IMR-90 (cell line): ENCODE measurements at regions not wholly inside any gene's neighbourhood (a gene's known extent, or its start where the extent isn't known, plus 50 kb on each side); places are given as distances from the start of the nearest gene placed in this dataset.

Experiments
- ATAC-seq: fragments of 200-7000 bp; cut with Tn5 transposase; 2 replicates; pipeline ENCODE4 v1.9.1; 2020; ENCODE audit warnings: low read depth, mild to moderate bottlenecking, moderate library complexity
- BruUV-seq: library from RNA; stranded (reverse); fragments of 400-500 nt; replicated peaks from 2 replicates; lab custom pipeline; 2021; lab: Mats Ljungman, UMichigan
- CTCF ChIA-PET: fragments of 300-600 bp; formaldehyde crosslinking; extraction: SDS; loops from one replicate; lab custom pipeline; 2021; ENCODE audit warnings: antibody characterized with exemption; lab: Yijun Ruan, JAX
- POLR2A ChIA-PET: fragments of 300-600 bp; sonication (Branson Sonifier 250); formaldehyde crosslinking; loops from one replicate; lab custom pipeline; 2022; ENCODE audit warnings: antibody characterized with exemption; ENCODE audit not compliant: unreplicated experiment; lab: Charles Lee
- DNase-seq: peaks from one replicate; pipeline ENCODE4 v3.0.0; 2013
- H2AFZ ChIP-seq: replicated peaks from 2 replicates; pipeline ENCODE3; 2013; ENCODE audit warnings: low read length, mild to moderate bottlenecking; ENCODE audit not compliant: poor library complexity
- H2AK5ac ChIP-seq: 2 replicates; pipeline ENCODE4 v1.6.1; 2013; ENCODE audit warnings: low read depth, low read length, inconsistent platforms
- H2AK9ac ChIP-seq: replicated peaks from 2 replicates; pipeline ENCODE3; 2013; ENCODE audit warnings: mild to moderate bottlenecking, low read depth, low read length, moderate library complexity; ENCODE audit not compliant: poor library complexity
- H2BK120ac ChIP-seq: 2 replicates; pipeline ENCODE4 v1.6.1; 2013; ENCODE audit warnings: low read depth, low read length, inconsistent platforms
- H2BK15ac ChIP-seq: 3 replicates; pipeline ENCODE4 v1.6.1; 2013; ENCODE audit warnings: low read depth, low read length, inconsistent platforms
- H2BK20ac ChIP-seq: 2 replicates; pipeline ENCODE4 v1.6.1; 2013; ENCODE audit warnings: low read depth, mild to moderate bottlenecking, inconsistent platforms, low read length, moderate library complexity
- H2BK5ac ChIP-seq: 2 replicates; pipeline ENCODE4 v1.6.1; 2013; ENCODE audit warnings: mild to moderate bottlenecking, low read depth, low read length, inconsistent platforms; ENCODE audit not compliant: poor library complexity, severe bottlenecking
- H3K14ac ChIP-seq: replicated peaks from 2 replicates; pipeline ENCODE4 v1.6.1; 2013; ENCODE audit warnings: low read depth, low read length, inconsistent platforms
- H3K18ac ChIP-seq: 2 replicates; pipeline ENCODE4 v1.6.1; 2013; ENCODE audit warnings: low read depth, low read length, control low read depth
- H3K23ac ChIP-seq: 2 replicates; pipeline ENCODE4 v1.6.1; 2013; ENCODE audit warnings: low read depth, low read length, inconsistent platforms
- H3K27ac ChIP-seq: 2 replicates; pipeline ENCODE4 v1.5.1; 2013; ENCODE audit warnings: mild to moderate bottlenecking, control low read depth, low read length; ENCODE audit not compliant: insufficient read depth
- H3K27me3 ChIP-seq: 2 replicates; pipeline ENCODE4 v1.6.1; 2013; ENCODE audit warnings: low read length; ENCODE audit not compliant: control insufficient read depth, insufficient read depth
- H3K36me3 ChIP-seq: 2 replicates; pipeline ENCODE4 v1.6.1; 2013; ENCODE audit warnings: low read length, mixed read lengths; ENCODE audit not compliant: control insufficient read depth, insufficient read depth
- H3K4ac ChIP-seq: 2 replicates; pipeline ENCODE4 v1.6.1; 2013; ENCODE audit warnings: low read depth, low read length, inconsistent platforms
- H3K4me1 ChIP-seq: 2 replicates; pipeline ENCODE4 v1.6.1; 2013; ENCODE audit warnings: low read length, mixed read lengths; ENCODE audit not compliant: control insufficient read depth, insufficient read depth
- H3K4me2 ChIP-seq: 2 replicates; pipeline ENCODE4 v1.6.1; 2013; ENCODE audit warnings: low read depth, mild to moderate bottlenecking, control low read depth, low read length, moderate library complexity
- H3K4me3 ChIP-seq: 2 replicates; pipeline ENCODE4 v1.5.1; 2013; ENCODE audit warnings: low read depth, mild to moderate bottlenecking, control low read depth, low read length, moderate library complexity; ENCODE audit not compliant: insufficient read depth
- H3K56ac ChIP-seq: 2 replicates; pipeline ENCODE4 v1.6.1; 2013; ENCODE audit warnings: low read length, inconsistent platforms; ENCODE audit not compliant: insufficient read depth; ENCODE audit errors: extremely low read depth
- H3K79me1 ChIP-seq, 2 experiments: 2 replicates each; pipeline ENCODE4 v1.6.1; 2013; ENCODE audit warnings: low read length in 2 of 2, inconsistent platforms in 1 of 2, low read depth in 1 of 2
- H3K9ac ChIP-seq: 2 replicates; pipeline ENCODE4 v1.6.1; 2013; ENCODE audit warnings: low read depth, low read length, control low read depth
- H3K9me1 ChIP-seq: 2 replicates; pipeline ENCODE4 v1.6.1; 2013; ENCODE audit warnings: low read length, inconsistent platforms; ENCODE audit not compliant: insufficient read depth
- H3K9me3 ChIP-seq: 2 replicates; pipeline ENCODE4 v1.6.1; 2013; ENCODE audit warnings: low read length; ENCODE audit not compliant: control insufficient read depth, insufficient read depth
- H4K20me1 ChIP-seq: 2 replicates; pipeline ENCODE4 v1.6.1; 2013; ENCODE audit warnings: low read length, inconsistent platforms; ENCODE audit not compliant: insufficient read depth
- H4K5ac ChIP-seq: 2 replicates; pipeline ENCODE4 v1.6.1; 2013; ENCODE audit warnings: mild to moderate bottlenecking, low read depth, low read length, control low read depth
- H4K8ac ChIP-seq, 2 experiments: 2 replicates each; pipeline ENCODE4 v1.6.1; 2013; ENCODE audit warnings: low read depth in 2 of 2, low read length in 2 of 2, control low read depth in 1 of 2, inconsistent platforms in 1 of 2
- H4K91ac ChIP-seq: 2 replicates; pipeline ENCODE4 v1.6.1; 2013; ENCODE audit warnings: low read depth, low read length, inconsistent platforms; ENCODE audit not compliant: insufficient read depth
- BHLHE40 ChIP-seq: fragments of 150-350 bp; IDR thresholded peaks from 2 replicates; pipeline ENCODE4 v1.6.1; 2016; ENCODE audit warnings: mild to moderate bottlenecking, low read depth, low read length
- CEBPB ChIP-seq: IDR thresholded peaks from 2 replicates; pipeline ENCODE4 v1.6.1; 2012; ENCODE audit warnings: low read depth, low read length, improper control_type of control experiment
- FOS ChIP-seq: fragments of 150-350 bp; IDR thresholded peaks from 2 replicates; pipeline ENCODE4 v1.6.1; 2016; ENCODE audit warnings: low read depth, low read length
- MAZ ChIP-seq: IDR thresholded peaks from 2 replicates; pipeline ENCODE4 v1.6.1; 2012; ENCODE audit warnings: low read depth, mild to moderate bottlenecking, low read length, improper control_type of control experiment, moderate library complexity, borderline replicate concordance
- MXI1 ChIP-seq: IDR thresholded peaks from 2 replicates; pipeline ENCODE4 v1.6.1; 2012; ENCODE audit warnings: low read depth, mild to moderate bottlenecking, low read length, moderate library complexity, borderline replicate concordance
- NFE2L2 ChIP-seq: fragments of 150-350 bp; IDR thresholded peaks from 2 replicates; pipeline ENCODE4 v1.6.1; 2016; ENCODE audit warnings: low read depth, mild to moderate bottlenecking, low read length
- RFX5 ChIP-seq: IDR thresholded peaks from 2 replicates; pipeline ENCODE4 v1.8.0; 2012; ENCODE audit warnings: low read depth, mild to moderate bottlenecking, low read length, moderate library complexity
- WGBS, 2 experiments: methylation state at CpG; one replicate each; pipeline versions ENCODE4 v1.1.5 to v1.1.7; 2013; ENCODE audit warnings: missing lambda C conversion rate in 2 of 2; ENCODE audit not compliant: insufficient read length in 1 of 2; ENCODE audit errors: extremely low coverage in 2 of 2; 5-methylcytosine and 5-hydroxymethylcytosine counted together
- dilution Hi-C: fragments of 300-500 bp; cut with HindIII; formaldehyde crosslinking; loops from one replicate; pipeline ENCODE4 v1.14.3; 2018; ENCODE audit warnings: low sequenced_read_pairs; ENCODE audit not compliant: unreplicated experiment
- in situ Hi-C: fragments of 300-500 bp; cut with MboI; formaldehyde crosslinking; loops from 3 replicates; pipeline ENCODE4 v1.14.3; 2019; ENCODE audit warnings: low sequenced_read_pairs, inconsistent platforms, mixed read lengths
- intact Hi-C: fragments of 100-400 bp; cut with micrococcal nuclease; formaldehyde crosslinking; loops from 2 replicates; pipeline ENCODE4 v1.10.0; 2022
- TF ChIP-seq, protein P1 (sequence below): conservative IDR thresholded peaks from 2 replicates; pipeline ENCODE4 v1.5.1; 2012; ENCODE audit warnings: mild to moderate bottlenecking, low read depth, low read length, improper control_type of control experiment
- TF ChIP-seq, protein P2 (sequence below): fragments of 150-350 bp; IDR thresholded peaks from 2 replicates; pipeline ENCODE4 v1.6.1; 2017; ENCODE audit warnings: mild to moderate bottlenecking, antibody characterized with exemption, low read length, low read depth

DNA sequence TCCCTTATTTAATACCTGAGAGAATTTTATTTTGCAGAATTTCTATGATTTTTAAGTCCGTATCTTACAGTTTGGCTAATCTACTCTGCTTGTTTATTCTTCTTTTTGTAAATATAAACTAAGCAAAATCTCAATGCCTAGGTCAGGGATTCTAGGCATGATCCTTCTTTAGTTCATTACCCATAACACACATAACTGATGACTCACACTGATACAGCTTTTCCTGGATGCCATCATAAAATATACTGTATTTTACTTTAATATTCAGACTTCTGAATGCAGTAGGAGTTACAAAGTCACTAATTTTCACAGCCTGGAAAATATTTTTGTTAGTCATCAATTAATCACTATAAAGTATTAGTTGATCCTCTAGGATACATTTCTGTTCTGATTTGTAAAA is 898.2 kb upstream of the RAG2 start:
- H2BK120ac ChIP-seq: no peak overlapping the region
- intact Hi-C loops (no loop called here), dilution Hi-C loops (no loop called here), in situ Hi-C loops (no loop called here)
- TF ChIP-seq, protein P1, sequence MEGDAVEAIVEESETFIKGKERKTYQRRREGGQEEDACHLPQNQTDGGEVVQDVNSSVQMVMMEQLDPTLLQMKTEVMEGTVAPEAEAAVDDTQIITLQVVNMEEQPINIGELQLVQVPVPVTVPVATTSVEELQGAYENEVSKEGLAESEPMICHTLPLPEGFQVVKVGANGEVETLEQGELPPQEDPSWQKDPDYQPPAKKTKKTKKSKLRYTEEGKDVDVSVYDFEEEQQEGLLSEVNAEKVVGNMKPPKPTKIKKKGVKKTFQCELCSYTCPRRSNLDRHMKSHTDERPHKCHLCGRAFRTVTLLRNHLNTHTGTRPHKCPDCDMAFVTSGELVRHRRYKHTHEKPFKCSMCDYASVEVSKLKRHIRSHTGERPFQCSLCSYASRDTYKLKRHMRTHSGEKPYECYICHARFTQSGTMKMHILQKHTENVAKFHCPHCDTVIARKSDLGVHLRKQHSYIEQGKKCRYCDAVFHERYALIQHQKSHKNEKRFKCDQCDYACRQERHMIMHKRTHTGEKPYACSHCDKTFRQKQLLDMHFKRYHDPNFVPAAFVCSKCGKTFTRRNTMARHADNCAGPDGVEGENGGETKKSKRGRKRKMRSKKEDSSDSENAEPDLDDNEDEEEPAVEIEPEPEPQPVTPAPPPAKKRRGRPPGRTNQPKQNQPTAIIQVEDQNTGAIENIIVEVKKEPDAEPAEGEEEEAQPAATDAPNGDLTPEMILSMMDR: no peak
- TF ChIP-seq CEBPB (no peak), FOS (0 out of 2 replicates have a peak, but pooled peaks have one; percentile 12), BHLHE40 (no peak), MAZ (no peak), RFX5 (no peak), NFE2L2 (peak; percentile 46; the same call in 1 of the 2 replicates), MXI1 (no peak)
- TF ChIP-seq, protein P2, sequence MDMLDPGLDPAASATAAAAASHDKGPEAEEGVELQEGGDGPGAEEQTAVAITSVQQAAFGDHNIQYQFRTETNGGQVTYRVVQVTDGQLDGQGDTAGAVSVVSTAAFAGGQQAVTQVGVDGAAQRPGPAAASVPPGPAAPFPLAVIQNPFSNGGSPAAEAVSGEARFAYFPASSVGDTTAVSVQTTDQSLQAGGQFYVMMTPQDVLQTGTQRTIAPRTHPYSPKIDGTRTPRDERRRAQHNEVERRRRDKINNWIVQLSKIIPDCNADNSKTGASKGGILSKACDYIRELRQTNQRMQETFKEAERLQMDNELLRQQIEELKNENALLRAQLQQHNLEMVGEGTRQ: no peak
- H3K14ac ChIP-seq: no peak overlapping the region
- no peak overlapping the region for H4K5ac ChIP-seq
- H4K20me1 ChIP-seq: no peaks in the 10 kb centered on the region
- DNase-seq (peak; percentile 28), ATAC-seq (peak; percentile 72)
- H3K4ac ChIP-seq: no peak overlapping the region
- no peak overlapping the region for H3K18ac ChIP-seq
- no peak overlapping the region for H3K4me2 ChIP-seq
- no peak overlapping the region for H4K8ac ChIP-seq
- no peak overlapping the region for H3K4me3 ChIP-seq
- no peak overlapping the region for H3K23ac ChIP-seq
- WGBS, 2 experiments: no CpG with 5 or more reads among the region's 1 CpG
- POLR2A ChIA-PET: no interaction called here
- no TSS peak for BruUV-seq
- H2AFZ ChIP-seq: no peak overlapping the region
- CTCF ChIA-PET: no interaction called here
- no peak overlapping the region for H3K56ac ChIP-seq
- H3K36me3 ChIP-seq: no peaks in the 10 kb centered on the region
- no peaks in the 10 kb centered on the region for H3K79me1 ChIP-seq
- H2BK20ac ChIP-seq: no peak overlapping the region
- no peak overlapping the region for H2BK5ac ChIP-seq
- no peak overlapping the region for H2BK15ac ChIP-seq
- H3K9ac ChIP-seq: no peak overlapping the region
- H3K27me3 ChIP-seq: no peaks in the 10 kb centered on the region
- H3K9me1 ChIP-seq: no peaks in the 10 kb centered on the region
- H3K9me3 ChIP-seq: no peaks in the 10 kb centered on the region
- no peak overlapping the region for H3K27ac ChIP-seq
- H2AK9ac ChIP-seq: no peak overlapping the region
- H3K4me1 ChIP-seq: peaks cover 2% of the 10 kb centered on the region; the same call in 1 of the 2 replicates
- H4K91ac ChIP-seq: no peak overlapping the region
- no peak overlapping the region for H2AK5ac ChIP-seq
